Nucleus accumbens (tissue), 56 donors: ENCODE measurements at regions not wholly inside any gene's neighbourhood (a gene's known extent, or its start where the extent isn't known, plus 50 kb on each side); places are given as distances from the start of the nearest gene placed in this dataset.
"Not testable (repeated sequence)": the region's sequence is repeated elsewhere in the genome, so short reads cannot be mapped to it uniquely, and the experiment has no call there.

Source experiments
- DNase-seq, 56 donors: peaks; one replicate each; lab custom pipeline; 2025; lab: John Stamatoyannopoulos, UW

DNA sequence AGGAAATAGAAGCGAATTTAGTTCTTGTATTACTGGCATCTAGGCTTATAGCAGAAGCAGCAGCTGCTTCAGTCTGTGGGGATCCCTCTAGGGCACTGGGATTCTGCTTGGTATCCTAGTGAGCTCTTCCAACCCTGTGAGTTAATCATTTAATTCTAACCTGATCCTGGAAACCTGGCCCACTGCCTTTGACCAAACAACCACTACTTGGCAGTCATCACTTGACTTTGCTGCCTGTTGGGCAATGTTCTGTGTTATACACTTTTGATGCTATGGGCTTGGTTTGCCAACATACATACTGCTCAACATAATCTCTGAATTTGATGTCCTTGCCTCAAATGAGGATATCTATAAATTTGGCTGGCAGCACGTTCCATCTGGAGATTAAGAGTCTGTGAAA lies 813.4 kb downstream of the ANKRD7 start:
- DNase-seq, result no peak

DNA sequence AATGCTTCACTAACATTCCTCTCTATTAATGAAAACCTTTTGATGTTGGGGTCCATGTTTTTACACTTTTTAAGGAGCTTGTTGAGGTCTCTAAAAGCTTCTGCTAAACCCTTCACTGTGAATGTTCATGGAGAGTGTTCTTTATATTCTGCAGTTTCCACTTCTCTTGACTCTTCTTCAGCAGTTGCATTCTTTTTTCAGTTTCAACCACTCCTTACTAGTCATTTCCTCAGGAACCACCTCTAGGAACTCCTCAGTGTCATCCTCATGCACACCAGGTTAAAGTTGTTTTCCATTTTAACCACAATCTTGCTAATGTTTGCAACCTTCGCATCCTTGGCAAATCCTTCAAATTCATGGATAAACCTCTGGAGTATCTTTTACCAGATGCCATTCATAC lies 821.6 kb downstream of the ANKRD7 start:
- no peak for DNase-seq

DNA sequence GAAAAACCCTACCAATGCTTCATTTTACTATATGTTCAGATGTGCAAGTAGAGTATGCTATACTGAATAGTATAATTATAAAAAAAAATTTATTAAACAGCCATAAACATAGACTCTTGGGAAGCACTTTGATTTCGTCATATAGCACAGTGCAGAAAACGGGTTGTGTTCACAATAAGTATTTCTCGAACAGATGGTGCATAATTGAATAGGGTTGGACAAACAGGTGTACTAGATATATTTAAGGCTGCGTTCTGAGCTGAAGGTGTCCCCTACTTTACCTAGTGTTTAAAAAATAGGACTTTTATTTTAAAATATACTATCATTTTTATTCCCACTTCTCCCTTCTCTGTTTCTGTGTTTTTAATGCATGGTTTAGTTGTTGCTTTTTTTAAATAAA lies 841.5 kb downstream of the ANKRD7 start:
- DNase-seq, result no peak

DNA sequence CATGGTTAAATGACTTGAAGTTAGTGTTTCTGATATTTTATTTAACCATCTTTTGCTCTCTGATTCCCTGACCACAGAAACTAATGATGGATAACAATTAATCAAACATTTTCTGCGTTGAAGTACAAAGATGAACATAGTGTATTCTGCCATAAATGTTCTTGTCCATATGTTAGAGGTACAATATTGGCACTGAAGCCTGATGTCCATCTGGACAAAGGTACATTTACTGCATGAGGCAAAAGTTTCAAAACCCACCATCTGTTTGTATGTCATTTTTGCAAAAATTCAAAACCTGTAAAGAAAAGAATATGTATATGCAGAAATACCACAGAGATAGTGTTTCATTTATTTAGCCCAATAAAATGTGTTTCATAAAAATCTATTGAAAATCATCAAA lies 861.5 kb downstream of the ANKRD7 start:
- no peak for DNase-seq

DNA sequence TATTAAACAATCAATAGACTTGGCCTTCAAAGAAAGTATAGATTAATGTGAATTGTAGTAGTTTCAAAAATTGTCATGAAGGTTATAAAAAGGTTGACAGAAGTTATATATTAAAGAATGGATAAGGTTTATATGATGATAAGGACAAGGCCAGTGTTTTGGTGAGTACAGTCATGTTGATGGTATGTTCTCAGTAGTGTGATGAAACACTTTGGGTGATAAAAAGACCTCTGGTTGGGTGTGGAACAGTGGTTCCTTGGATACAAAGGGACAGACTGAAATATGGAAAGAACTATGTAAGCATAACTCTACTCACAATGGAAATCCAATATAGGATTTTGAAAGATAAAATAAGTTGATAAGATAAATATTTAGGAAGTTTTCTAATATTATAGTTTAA lies 866.3 kb downstream of the ANKRD7 start:
- DNase-seq, result no peak

DNA sequence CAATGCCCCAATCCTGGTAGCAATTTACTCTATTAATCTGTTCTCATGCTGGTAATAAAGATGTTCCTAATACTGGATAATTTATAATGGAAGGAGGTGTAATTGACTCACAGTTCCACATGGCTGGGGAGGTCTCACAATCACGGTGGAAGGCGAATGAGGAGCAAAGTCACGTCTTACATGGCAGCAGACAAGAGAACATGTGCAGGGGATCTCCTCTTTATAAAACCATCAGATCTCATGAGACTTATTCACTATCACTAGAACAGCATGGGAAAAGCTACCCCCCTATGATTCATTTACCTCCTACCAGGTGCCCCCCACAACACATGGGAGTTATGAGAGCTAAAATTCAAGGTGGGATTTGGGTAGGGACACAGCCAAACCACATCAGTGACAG lies 872.2 kb downstream of the ANKRD7 start:
- DNase-seq, result no peak

DNA sequence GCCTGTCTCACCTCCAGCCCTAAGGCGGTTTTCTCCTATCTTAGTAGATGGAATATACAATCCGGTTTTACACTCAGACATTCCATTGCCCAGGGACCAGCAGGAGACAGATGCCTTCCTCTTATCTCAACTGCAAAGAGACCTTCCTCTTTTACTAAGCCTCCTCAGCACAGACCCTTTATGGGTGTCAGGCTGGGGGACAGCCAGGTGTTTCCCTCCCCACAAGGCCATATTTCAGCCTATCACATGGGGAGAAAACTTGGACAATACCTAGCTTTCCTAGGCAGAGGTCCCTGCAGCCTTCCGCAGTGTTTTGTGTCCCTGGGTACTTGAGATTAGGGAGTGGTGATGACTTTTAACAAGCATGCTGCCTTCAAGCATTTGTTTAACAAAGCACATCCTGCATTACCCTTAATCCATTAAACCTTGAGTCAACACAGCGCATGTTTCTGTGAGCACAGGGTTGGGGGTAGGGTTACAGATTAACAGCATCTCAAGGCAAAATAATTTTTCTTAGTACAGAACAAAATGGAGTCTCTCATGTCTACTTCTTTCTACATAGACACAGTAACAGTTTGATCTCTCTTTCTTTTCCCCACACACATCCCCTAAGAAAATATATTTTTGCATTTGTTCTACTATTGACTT lies 876.2 kb downstream of the ANKRD7 start:
- not testable (repeated sequence) for DNase-seq

DNA sequence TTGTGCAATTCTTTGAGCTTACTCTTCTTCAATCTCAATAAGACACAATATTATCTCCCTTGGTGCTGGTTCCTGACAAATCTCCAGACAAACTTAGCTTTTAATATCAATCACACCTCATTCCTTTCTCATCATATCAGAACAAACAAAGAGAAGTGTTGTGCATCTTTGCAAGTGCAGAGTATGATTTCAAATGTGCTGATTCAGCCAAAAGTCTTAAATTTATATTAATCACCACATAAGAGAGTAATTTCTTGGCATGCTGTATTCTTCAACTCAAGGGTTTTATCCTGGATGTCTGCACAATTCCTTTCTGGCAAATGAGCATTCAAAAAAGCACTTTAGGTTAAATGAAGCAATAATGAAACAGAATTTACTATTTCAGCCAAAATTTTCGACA lies 877.8 kb downstream of the ANKRD7 start:
- DNase-seq, result no peak

DNA sequence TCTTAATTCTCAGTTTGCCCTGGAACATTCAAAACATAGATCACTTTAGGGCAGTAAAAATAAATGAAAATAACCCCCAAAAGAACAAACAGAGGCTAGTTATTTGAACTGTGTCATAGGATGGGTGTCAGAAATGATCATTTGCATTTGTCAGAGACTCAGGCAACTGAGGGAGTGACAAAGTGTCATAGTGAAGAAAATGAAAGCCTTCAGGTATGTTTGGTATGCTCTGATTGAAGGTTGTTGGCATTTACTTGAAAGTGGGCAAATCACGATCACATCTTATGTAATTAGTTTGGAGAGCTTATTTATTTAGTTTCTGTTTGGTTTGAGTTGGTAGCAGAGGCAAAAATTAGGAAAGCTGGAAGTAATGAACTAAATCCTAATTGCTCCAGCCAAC lies 880.9 kb downstream of the ANKRD7 start:
- no peak for DNase-seq

DNA sequence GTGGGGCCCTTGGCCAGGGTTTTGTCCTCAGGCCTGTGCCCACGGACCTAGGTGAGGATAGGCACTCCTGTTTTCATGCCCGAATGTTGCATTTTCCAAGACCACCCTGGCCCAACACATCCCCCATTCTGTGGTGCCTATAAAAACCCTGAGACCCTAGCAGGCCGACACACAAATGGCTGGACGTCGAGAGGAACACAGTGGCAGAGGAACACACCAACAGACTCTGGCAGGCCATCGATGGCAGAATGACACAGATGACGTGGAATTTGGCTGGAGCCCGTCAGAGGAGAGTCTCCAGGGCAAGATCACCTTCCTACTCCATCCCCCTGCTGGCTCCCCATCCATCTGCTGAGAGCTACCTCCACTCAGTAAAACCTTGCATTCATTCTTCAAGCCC lies 898.8 kb downstream of the ANKRD7 start:
- DNase-seq, result no peak

DNA sequence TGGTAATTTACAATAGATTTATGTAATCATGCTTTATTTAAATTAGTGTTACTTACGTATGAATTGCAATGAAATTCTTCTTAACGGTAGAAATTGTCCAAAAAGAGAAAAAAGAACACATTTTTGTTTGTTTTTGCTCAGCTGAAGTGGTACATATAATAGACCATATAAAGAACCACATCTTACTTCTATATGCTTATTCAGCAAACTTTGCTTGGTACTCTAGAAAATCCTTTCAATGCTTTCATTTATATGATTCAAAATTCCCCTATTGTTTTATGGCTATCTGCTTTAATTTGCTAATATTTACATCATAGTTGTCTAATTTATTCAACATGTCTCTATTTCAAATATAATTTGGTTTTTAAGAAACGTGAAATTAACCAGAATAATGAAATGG lies 903.2 kb downstream of the ANKRD7 start:
- DNase-seq, result no peak

DNA sequence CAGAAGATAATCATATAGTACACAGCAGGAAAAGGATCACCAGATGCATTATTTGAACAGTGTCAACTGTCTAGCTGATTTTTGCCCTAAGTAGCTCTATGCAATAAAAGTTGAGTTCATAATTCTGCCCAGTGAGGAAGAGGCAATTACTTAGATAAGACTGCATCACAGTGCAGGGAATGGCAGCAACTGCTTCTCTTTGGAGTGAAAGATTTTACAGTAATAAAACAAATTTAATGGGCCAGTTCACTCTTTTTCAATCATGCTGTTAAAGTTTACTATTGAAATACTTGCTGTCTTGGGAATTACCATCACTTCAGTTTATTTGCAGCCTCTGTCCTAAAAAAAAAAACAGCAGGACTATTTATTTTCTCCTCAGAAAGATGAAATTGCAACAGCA lies 907.9 kb downstream of the ANKRD7 start:
- no peak for DNase-seq

DNA sequence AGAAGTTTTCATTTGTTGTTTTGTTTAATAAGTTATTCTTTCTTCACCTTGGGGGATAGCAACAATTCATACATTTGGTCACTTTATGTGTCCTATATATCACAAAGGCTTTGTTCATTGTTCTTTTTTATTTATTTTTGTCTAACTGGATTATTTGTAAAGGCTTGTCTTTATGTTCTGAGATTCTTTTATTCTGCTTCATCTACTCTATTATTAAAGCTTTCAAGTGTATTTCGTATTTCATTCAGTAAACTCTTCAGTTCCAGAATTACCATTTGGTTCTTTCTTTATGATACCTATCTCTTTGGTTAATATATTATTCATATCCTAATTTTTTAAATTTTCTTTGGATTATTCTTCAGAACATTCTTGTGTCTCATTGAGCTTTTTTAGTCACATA lies 942.9 kb downstream of the ANKRD7 start:
- DNase-seq, result no peak

DNA sequence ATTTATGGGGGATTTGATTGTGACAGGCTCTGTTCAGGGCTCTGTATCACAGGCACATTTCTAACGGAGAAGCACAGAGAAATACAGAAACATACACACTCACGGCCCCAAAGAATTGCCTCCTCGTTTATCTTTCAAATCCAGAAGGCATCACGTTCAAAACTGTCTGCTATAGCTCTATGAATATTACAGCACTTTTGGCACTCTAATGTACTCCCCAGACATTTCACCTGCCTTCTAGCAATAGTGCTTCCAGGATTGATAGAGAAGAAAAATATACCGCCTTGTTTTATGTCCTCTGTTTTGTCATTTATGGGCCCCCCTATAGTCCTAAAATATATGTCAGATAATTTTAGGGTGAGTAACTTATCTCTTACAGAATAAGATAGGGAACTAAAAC lies 947.5 kb downstream of the ANKRD7 start:
- no peak for DNase-seq

DNA sequence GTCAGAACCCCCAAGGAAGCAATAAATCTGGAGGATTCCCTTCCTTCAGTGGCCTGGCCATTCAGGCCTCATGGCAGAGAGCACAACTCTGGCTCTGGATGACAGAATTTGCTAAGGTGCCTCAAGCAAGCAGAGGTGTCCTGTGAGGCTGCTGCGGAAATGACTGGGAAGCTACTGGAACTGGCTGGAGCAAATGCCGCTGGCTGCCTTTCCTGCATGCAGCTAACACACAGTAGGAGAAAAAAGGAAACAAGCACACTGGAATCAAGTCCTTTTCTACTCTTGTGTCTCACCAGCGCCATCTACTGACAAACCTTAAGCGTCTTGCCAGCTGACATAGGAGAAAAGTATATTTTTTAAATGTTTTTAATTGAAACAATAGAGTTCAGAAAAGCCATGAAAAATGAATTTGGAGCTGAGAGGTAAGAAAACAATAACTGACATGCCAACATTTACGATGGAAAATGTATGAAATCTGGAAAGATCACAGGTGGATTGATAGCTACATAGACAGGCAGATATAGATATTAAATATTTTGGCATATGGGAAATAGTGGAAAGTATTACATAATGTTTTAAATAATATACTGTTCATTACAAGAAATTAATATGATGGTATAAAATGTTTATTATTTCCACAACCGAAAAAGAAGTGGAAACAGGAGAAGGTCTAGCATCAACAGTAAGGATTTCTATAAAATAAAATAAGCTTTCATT lies 951.6 kb downstream of the ANKRD7 start:
- peak in 27 of 56 donors; percentile 3 to 61 (median 19) for DNase-seq

DNA sequence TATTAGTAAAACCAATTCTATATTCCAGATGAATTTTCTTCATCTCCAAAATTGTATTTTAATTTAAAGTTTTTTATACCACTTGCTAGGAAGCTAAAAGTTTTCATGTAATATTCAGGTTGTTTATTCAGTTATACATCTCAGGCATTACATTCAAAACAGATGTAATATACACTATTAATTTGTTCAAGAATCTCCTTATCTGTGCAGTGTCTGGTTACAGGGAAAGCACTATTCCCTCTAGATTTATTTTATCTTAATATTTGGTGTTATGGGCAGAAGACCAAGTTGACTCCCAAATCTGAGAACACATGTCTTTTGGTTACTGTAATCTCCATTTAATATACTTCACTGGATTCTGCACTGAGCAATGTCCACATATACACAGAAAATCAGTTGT lies 953.4 kb downstream of the ANKRD7 start:
- no peak for DNase-seq

DNA sequence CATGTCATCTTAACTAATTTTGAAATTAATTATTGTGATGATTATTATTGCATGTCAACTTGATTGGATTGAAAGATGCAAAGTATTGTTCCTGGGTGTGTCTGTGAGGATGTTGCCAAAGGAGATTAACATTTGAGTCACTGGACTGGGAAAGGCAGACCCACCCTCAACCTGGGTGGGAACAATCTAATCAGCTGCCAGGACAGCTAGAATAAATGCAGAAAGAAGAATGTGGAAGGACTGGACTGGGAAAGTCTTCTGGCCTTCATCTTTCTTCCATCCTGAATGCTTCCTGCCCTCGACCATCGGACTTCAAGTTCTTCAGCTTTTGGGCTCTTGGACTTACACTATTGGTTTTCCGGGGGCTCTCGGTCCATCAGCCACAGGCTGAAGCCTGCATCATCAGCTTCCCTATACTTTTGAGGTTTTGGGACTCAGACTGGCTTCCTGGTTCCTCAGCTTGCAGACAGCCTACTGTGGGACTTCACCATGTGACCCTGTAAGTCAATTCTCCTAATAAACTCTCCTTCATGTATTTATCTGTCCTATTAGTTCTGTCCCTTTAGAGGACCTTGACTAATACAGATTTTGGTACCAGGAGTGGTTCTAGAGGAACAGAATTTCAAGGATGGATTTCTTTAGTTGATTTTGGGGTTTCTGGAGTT lies 959.8 kb downstream of the ANKRD7 start:
- no peak for DNase-seq

DNA sequence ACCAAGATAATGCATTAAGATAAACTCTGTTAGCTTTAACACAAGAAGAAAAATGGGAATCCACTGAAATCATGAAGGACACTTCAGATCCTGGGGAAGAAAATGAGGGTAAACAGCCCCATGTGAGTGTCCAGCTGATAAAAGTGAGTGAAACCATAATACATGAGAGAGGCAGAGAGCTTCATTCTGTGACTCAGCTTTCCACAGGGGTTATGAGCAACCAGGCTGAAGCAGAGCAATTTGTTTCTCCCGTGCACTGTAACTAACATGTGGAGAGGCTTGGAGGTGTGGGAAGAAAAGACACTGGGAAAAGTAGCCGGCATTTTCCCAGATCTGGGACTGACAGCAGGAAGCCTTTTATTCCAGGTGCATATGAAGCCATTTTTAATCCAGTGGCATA lies 971.7 kb downstream of the ANKRD7 start:
- DNase-seq, result no peak

DNA sequence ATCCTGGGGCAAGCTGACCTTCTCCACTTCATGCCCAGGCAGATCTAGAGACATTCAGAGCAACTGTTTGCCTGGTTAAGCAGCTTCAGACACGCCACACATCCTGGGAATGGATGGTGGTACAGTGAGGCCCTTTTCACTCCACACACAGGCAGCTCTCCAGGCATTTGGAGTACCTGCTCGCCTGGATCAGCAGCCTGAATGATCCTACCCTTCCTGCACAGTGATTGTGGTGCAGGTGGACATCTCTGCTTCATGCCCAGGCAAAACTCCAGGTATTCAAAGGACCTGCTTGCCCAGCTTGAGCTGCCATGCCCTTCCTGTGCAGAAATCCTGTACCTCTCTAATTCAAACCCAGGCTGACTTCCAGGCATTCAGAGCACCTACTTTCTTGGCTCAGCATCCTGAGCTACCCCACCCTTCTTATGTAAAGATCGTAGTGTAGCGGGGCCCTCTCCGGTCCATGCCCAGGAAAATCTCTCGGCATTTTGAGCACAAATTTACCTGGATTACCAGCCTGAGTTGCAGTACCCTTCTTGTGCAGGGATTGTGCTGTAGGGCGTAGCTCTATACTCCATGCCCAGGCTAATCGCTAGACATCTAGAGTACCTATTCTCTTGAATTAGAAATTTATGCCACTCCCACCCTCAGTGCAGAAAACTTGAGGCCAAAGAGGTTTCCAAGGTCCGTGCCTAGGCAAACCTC lies 972.8 kb downstream of the ANKRD7 start:
- DNase-seq, result no peak

DNA sequence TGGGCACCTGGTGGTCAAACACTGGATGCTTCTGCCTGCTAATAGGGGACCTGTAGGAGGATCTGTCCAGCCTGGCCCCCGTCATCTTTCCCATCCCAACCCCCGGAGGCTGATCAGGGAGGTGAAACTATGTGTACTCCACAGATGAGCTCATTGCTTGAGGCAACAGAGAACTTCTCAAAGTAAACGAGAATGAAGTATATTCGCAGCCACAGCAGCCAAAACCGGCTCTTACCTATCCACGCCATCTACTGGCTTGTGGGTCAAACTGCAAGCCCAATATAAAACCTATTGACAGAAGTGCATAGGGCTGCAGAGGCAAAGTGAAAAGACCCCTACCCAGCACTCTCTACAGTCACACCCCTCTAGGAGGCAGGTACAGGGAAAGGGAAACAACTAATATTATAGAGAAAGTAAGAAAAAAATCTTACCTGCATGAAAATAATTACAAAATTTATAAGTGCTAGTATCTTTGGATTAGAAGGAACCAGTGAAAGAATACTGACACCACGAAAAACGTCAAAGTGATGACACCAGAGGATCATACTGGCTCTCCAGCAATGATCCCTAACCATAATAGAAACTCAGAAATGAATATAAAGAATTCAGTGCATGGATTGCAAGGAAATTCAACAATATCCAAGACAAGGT lies 973.5 kb downstream of the ANKRD7 start:
- DNase-seq, result peak in 3 of 56 donors; percentile 3 to 18 (median 4)

DNA sequence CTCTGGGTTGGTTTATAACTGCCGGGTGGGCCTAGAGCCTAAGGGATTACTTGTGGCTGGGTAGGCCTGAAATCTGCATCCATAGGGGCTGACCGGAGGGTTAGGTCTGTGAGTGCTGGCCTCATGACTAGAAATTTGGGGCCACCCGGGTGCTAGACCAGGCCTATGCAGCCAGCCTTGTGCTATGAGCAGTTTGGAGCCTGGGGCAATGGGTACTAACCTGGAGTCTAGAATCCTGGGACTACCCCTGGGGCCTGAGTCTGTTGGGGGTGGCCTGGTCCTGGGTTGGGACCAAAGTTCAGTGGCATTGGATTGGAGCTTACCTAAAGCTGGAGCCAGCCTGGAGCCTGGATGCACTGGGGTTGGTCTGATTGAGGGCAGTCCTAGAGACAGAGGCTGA lies 995.2 kb downstream of the ANKRD7 start:
- no peak for DNase-seq
